Lower leg skin (tissue), 3 donors: ENCODE measurements at regions not wholly inside any gene's neighbourhood (a gene's known extent, or its start where the extent isn't known, plus 50 kb on each side); places are given as distances from the start of the nearest gene placed in this dataset.

ENCODE experiments used
- POLR2A ChIP-seq, 2 donors: fragments of 450-650 bp; IDR thresholded peaks; one replicate each; pipeline ENCODE4 v1.6.1; 2016 to 2017; ENCODE audit warnings: antibody characterized with exemption in 2 of 2, mild to moderate bottlenecking in 1 of 2, moderate library complexity in 1 of 2
- TF ChIP-seq, protein P1 (sequence below), 3 donors: fragments of 450-650 bp; IDR thresholded peaks; one replicate each; pipeline ENCODE4 v1.5.1; 2016; ENCODE audit warnings: antibody characterized with exemption in 3 of 3, mild to moderate bottlenecking in 3 of 3, moderate library complexity in 2 of 3

DNA sequence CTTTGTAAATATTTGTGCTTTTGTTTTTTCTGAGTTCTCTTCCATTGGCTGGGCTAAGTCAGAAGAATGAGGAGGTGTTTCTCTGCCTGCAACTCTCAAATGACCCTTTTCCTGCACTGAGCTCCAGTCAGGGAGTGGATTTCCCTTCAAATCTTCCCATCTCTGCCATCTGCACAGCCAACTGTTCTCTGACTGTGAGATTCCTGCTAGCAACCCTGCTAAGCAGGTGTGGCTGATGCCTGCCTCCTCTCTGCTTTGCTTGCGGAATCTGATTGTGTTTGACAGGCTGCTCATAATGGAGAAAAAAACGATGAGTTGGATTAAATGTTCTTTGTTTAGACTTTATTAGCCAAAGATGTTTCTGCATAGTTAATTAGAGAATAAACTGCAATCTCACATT lies 519.8 kb downstream of the TMEM114 start:
- TF ChIP-seq, protein P1, sequence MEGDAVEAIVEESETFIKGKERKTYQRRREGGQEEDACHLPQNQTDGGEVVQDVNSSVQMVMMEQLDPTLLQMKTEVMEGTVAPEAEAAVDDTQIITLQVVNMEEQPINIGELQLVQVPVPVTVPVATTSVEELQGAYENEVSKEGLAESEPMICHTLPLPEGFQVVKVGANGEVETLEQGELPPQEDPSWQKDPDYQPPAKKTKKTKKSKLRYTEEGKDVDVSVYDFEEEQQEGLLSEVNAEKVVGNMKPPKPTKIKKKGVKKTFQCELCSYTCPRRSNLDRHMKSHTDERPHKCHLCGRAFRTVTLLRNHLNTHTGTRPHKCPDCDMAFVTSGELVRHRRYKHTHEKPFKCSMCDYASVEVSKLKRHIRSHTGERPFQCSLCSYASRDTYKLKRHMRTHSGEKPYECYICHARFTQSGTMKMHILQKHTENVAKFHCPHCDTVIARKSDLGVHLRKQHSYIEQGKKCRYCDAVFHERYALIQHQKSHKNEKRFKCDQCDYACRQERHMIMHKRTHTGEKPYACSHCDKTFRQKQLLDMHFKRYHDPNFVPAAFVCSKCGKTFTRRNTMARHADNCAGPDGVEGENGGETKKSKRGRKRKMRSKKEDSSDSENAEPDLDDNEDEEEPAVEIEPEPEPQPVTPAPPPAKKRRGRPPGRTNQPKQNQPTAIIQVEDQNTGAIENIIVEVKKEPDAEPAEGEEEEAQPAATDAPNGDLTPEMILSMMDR (IDR thresholded peaks at IDR 0.05): no peak
- TF ChIP-seq POLR2A (IDR thresholded peaks at IDR 0.05): no peak
